GM23248 (cell line): ENCODE measurements at regions not wholly inside any gene's neighbourhood (a gene's known extent, or its start where the extent isn't known, plus 50 kb on each side); places are given as distances from the start of the nearest gene placed in this dataset.

Experiments
- EZH2 ChIP-seq: fragments of 200-600 bp; sonication (generic); IDR thresholded peaks from 2 replicates; pipeline ENCODE4 v1.6.1; 2018; ENCODE audit warnings: antibody characterized with exemption, mild to moderate bottlenecking; ENCODE audit not compliant: insufficient read depth, poor library complexity, severe bottlenecking
- EZH2phosphoT487 ChIP-seq: fragments of 200-600 bp; sonication (generic); IDR thresholded peaks from 2 replicates; pipeline ENCODE4 v1.6.1; 2018; ENCODE audit warnings: antibody characterized with exemption, moderate library complexity, mild to moderate bottlenecking, low read depth; ENCODE audit not compliant: insufficient read depth

DNA sequence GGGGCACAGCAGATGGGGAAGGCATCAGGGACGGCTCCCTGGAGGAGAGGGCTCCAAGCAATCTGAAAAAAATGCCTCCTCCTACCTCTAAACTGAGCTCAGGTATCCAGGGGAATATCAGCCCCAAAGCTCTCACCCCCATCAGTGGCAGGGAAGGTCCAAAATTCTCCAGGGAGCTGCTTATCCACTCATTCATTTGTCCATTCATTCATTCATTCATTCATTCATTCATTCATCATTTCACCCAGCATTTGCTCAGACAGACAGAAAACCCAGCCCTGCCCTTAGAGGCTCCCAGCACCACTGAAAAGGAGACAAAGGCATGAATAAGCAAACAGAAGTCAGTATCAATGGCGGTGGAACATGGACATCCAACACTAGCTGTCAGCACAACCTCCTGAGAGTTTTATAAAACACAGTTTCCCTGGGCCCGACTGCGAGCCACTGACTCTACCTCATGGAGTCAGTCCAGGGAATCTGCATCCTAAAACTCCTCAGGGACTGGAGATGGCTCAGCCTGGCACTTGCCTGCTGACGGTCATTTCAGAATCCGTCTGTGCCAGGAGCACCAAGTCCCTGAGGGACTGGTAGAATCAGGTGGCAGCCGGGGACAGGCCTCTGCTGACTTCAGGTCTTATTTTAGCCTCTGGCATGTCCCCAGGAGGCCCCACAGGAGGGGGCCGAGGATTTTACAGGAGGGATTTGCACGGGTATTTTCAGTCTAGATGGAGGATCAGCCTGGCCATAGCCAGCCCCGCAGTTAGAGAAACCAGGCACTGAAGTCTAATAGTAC, 164.6 kb downstream of the MN1 start:
- TF ChIP-seq EZH2 (no peak), EZH2phosphoT487 (no peak)
